WERI-Rb-1 (cell line): ENCODE measurements at regions not wholly inside any gene's neighbourhood (a gene's known extent, or its start where the extent isn't known, plus 50 kb on each side); places are given as distances from the start of the nearest gene placed in this dataset.

Experiments
- DNase-seq: peaks from one replicate; pipeline ENCODE4 v3.0.0-alpha.2; 2020
- H3K27ac ChIP-seq: fragments of 250-450 bp; sonication (Bioruptor Pico); 2 replicates; pipeline ENCODE4 v1.5.1; 2020; ENCODE audit warnings: mild to moderate bottlenecking, moderate library complexity
- H3K27me3 ChIP-seq: fragments of 250-450 bp; sonication (Bioruptor Pico); 2 replicates; pipeline ENCODE4 v1.5.1; 2021; ENCODE audit warnings: mild to moderate bottlenecking, low read depth, moderate library complexity; ENCODE audit not compliant: insufficient read depth, severe bottlenecking
- H3K36me3 ChIP-seq: fragments of 250-450 bp; sonication (Bioruptor Pico); 2 replicates; pipeline ENCODE4 v1.5.1; 2020; ENCODE audit warnings: mild to moderate bottlenecking, moderate library complexity
- H3K4me3 ChIP-seq: 2 replicates; pipeline ENCODE4 v1.5.1; 2011; ENCODE audit warnings: low read depth, mild to moderate bottlenecking, control low read depth, low read length
- H3K9me3 ChIP-seq: fragments of 250-450 bp; sonication (Bioruptor Pico); 2 replicates; pipeline ENCODE4 v1.5.1; 2021; ENCODE audit warnings: mild to moderate bottlenecking, moderate library complexity; ENCODE audit not compliant: severe bottlenecking
- CTCF ChIP-seq: IDR thresholded peaks from 2 replicates; pipeline ENCODE4 v1.5.1; 2011; ENCODE audit warnings: low read depth, mild to moderate bottlenecking, control low read depth, inconsistent platforms, low read length

GRCh38 chr11:45543808-45544422 lies 121.5 kb downstream of the CHST1 start:
- DNase-seq, result no peak
- no peaks in the 10 kb centered on the region for H3K27me3 ChIP-seq
- no peak overlapping the region for H3K27ac ChIP-seq
- TF ChIP-seq CTCF, result no peak
- no peak overlapping the region for H3K4me3 ChIP-seq
- no peaks in the 10 kb centered on the region for H3K9me3 ChIP-seq
- H3K36me3 ChIP-seq, result no peaks in the 10 kb centered on the region

- H3K27ac ChIP-seq, result no peak overlapping the region
- H3K9me3 ChIP-seq, result no peaks in the 10 kb centered on the region
- TF ChIP-seq CTCF, result no peak
- no peak for DNase-seq
- no peaks in the 10 kb centered on the region for H3K36me3 ChIP-seq
- no peak overlapping the region for H3K4me3 ChIP-seq
- H3K27me3 ChIP-seq, result no peaks in the 10 kb centered on the region
Measured at GRCh38 chr11:45543081-45543480, 122.3 kb downstream of the CHST1 start.

GRCh38 chr11:45541693-45542434 lies 123.6 kb downstream of the CHST1 start:
- Histone ChIP-seq H3K36me3 (no peaks in the 10 kb centered on the region), H3K27me3 (no peaks in the 10 kb centered on the region), H3K27ac (no peak overlapping the region), H3K4me3 (no peak overlapping the region), H3K9me3 (no peaks in the 10 kb centered on the region)
- no peak for TF ChIP-seq CTCF
- no peak for DNase-seq

- no peak overlapping the region for H3K27ac ChIP-seq
- no peak for DNase-seq
- no peaks in the 10 kb centered on the region for H3K36me3 ChIP-seq
- no peaks in the 10 kb centered on the region for H3K27me3 ChIP-seq
- H3K4me3 ChIP-seq, result no peak overlapping the region
- no peaks in the 10 kb centered on the region for H3K9me3 ChIP-seq
- no peak for TF ChIP-seq CTCF
Measured at GRCh38 chr11:45538939-45539338, 126.5 kb downstream of the CHST1 start.

GRCh38 chr11:45538363-45538762 lies 127.1 kb downstream of the CHST1 start:
- no peaks in the 10 kb centered on the region for H3K9me3 ChIP-seq
- no peak for DNase-seq
- H3K27me3 ChIP-seq, result no peaks in the 10 kb centered on the region
- peak; percentile 35; the same call in 1 of the 2 replicates for TF ChIP-seq CTCF
- H3K27ac ChIP-seq, result no peak overlapping the region
- no peaks in the 10 kb centered on the region for H3K36me3 ChIP-seq
- no peak overlapping the region for H3K4me3 ChIP-seq
